NCI-H82 treated with DMSO at 0.1 percent for 48 hours (cell line): ENCODE measurements at regions not wholly inside any gene's neighbourhood (a gene's known extent, or its start where the extent isn't known, plus 50 kb on each side); places are given as distances from the start of the nearest gene placed in this dataset.

Experiments used
- DNase-seq: peaks from one replicate; lab custom pipeline; 2025; ENCODE audit not compliant: unreplicated experiment; lab: John Stamatoyannopoulos, UW

DNA sequence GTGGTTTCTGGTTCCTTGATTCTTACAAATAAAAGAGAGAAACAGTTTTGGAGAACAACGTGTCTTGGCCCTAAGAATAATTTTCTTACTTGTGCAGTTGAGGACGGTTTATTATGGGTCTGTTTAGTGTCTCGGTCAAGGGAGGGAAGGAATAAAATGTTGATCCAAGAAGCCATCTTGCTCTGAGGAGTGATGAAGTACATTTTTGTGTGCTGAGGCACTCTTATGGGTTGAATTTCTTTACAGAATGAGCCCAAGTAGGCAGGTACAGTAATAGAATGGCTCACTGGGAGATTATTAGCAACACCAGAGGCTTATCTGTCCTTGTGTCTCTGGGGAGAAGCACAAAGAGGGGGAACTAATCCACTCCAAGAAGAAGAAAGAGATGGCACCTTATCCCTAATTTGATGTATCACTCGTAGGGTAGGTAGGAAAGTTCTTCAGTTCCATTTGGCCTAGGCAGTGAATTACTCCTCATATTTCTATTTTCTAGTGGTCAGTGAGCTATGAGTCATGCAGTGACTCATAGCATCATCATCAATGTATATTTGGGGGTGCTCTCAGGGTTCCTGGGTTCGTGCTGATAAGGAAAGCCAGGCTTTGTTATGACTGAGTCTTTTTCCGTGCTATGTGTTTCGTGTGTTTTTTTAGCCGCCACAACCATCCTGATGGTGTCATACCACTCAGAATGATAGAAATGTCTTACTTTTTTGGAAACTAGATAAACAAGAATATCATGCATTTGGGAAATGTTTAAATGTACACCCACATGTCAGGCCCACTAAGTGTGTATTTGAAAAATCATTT lies 250.1 kb upstream of the CTAGE1 start:
- no peak for DNase-seq

DNA sequence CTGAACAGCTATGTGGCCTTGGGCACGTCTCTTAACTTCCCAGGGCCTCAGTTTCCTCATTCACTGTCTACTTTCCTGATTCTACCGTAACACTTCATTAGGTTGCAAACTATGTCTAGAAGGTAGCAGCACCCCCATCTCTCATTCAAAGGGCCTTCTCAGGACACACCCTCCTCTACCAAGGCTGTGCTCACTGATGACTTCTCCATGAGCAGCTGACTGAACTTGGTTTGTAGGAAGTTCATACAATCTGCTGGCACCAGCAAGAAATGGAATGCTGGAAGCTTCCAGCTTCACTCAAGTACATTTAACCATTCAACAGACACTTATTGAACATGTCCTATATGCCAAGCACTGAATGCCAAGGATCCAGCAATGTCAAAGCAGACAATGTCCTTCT lies 250.8 kb upstream of the CTAGE1 start:
- no peak for DNase-seq

- DNase-seq: no peak
These were observed 253.2 kb upstream of the CTAGE1 start for GRCh38 chr18:22670914-22671313.

DNA sequence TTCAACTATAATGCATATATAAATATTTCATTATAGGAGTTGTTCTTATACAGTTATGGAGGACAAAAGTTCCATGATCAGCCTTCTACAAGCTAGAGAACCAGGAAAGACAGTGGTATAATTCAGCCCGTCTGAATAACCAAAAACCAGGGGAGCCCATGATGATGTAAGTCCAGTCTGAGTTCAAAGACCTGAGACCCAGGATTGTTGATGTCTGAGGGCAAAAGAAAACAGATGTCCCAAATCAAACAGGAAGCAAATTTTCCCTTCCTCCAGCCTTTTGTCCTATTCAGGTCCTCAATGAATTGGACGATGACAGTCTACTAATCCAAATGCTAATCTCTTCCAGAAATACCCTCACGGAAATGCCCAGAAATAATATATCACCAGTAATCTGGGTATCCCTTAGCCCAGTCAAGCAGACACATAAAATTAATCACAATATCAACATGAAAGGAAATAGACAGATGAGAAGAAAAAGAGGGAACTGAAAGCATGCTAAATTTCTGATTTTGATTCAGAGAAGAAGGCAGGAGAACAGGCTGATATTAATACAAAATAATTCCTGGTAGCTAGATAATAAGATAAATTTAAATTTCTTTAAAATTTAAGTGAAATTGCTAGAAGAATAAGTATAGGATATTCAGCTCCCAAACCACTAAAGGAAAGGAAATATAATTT lies 255.6 kb upstream of the CTAGE1 start:
- DNase-seq: no peak

DNA sequence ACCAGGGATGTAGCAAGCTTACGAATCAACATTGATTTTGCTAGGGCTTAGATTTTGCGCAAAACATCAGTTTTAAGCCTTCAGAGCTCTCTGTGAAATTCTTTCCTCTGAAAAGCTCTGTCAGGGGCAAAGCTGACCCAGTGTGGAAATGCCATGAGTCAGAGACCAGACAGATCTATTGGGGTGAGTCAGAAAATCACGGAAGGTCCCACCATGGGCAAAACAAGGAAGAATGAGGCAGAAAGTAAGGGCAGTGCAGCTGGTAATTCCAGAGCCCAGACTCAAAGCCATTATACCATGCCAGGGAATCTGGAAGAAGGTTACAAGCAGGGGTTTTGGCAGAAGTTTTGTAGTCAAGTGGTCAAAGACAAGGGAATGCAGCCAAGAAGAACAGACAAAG lies 256.6 kb upstream of the CTAGE1 start:
- no peak for DNase-seq

GRCh38 chr18:22675006-22675405 lies 257.3 kb upstream of the CTAGE1 start:
- DNase-seq: no peak

- no peak for DNase-seq
These were observed 256.7 kb upstream of the RBBP8 start for GRCh38 chr18:22676423-22676822.

- no peak for DNase-seq
These were observed 254.6 kb upstream of the RBBP8 start for GRCh38 chr18:22678486-22678885.

DNA sequence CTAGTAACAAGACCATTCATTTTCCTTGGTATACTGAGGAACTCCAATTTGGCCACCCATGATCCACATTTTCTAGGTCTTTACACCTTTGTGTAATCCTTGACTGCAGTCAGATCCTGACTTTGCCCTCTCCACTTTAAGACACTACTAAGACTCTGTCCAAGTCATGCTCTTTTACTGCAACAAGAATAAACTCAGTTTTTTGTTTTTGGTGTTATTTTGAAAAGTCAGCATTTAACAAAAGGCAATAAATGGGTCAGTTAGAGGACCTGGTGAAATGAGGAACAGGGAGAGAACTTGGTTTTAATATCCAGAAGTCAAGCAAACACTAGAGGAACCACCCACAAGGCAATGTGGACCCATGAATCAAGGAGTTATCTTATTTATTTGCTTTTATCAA lies 252.2 kb upstream of the RBBP8 start:
- no peak for DNase-seq

GRCh38 chr18:22681908-22682307 lies 251.2 kb upstream of the RBBP8 start:
- no peak for DNase-seq

DNA sequence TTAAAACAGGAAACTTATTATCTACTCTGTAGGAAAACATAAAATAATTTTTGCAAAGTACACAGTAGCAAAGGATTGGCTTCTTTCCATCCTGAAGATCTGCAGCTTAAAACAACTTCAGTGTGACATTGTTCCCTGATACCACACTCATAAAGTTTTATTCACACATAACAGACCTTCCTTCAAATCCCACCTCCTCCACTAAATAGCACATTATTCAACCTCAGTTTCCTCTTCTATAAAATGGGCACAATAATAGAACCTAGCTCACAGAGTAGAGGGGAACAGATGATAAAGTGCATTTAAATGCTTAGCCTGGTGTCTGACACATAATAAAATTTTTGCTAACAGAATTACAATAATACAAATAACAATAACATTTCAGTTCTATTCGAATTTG lies 250.4 kb upstream of the RBBP8 start:
- DNase-seq: no peak

DNA sequence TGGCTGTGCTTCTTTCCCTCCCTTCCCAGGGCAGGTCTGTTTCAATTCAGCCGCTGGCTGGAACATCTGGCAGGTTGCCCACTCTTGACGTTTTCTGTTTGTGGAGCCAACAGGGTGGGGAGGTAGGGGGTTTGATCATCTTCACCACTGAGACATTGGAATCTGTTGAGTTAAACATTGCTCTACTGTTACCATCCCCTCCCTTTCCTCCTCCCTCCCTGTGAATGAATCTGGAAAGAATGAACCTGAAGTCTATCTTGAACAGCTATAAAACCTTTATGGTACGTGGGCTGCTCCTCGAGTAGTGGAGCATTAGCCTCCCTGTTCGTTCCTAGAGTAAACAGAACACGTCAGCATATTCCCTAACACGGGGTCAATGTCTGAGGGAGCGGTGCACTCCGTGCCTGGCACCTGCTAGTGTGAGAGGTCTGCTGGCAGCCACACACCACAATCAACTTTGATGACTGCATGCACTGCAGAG lies 249.9 kb upstream of the RBBP8 start:
- DNase-seq: no peak

GRCh38 chr18:22683786-22684185 lies 249.3 kb upstream of the RBBP8 start:
- DNase-seq: no peak

GRCh38 chr18:22684268-22684667 lies 248.9 kb upstream of the RBBP8 start:
- no peak for DNase-seq

GRCh38 chr18:22685788-22686187 lies 247.3 kb upstream of the RBBP8 start:
- no peak for DNase-seq

GRCh38 chr18:22687892-22688680 lies 245.0 kb upstream of the RBBP8 start:
- no peak for DNase-seq

GRCh38 chr18:22688877-22689496 lies 244.1 kb upstream of the RBBP8 start:
- DNase-seq: no peak

- DNase-seq: no peak
These were observed 243.4 kb upstream of the RBBP8 start for GRCh38 chr18:22689712-22690111.

DNA sequence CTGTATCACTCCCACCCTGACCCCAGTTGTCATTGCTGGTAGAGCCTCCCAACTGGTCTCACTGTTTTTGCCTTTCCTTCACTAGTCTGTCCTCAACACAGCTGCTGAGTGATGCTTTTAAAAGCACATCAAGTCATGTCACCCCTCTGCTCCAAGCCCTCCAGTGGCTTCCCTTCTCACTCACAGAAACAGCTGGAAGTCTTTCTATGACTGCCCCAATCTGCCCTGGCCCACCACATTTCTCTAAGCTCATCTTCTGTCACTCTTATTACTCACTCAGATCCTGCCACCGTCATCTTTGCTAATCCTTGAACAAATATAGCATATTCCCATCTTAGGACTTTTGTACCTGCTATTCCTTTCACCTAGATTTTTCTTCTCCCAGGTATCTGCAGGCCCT lies 242.6 kb upstream of the RBBP8 start:
- no peak for DNase-seq

DNA sequence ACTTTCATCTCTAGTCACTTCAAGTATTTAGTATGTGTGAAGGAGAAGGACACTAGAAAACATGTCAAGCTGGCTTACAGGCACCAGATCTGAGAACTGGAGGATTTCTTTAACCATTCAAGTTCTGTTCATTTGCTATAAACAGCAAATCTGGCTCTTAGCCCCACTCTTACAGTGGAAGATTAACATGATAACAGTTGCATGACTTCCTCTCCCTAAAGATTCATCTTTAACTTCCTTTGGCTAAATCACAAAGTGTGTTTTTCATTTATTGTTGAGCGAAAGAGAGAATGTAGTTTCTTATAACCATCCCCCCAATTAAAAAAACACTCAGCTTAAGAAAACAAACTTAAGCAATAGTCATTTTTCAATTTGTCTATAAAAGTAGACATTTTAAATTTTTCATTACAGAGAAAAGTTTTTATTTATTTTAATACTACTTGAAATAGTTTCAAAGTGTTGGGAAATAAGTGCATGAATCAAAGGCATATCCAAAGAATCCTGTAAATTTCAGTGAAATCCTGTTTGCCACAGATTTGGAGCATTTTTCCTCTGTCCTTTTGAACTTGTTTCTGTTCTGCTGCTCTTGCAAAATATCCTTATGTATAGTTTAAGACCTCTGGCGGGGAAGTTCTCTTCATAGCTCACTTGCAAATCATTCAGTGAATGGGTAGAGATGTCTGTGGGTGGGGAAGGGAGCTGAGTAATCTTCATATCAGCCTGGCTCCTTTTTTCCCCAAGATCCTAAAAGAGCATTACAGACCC lies 241.0 kb upstream of the RBBP8 start:
- DNase-seq: no peak

DNA sequence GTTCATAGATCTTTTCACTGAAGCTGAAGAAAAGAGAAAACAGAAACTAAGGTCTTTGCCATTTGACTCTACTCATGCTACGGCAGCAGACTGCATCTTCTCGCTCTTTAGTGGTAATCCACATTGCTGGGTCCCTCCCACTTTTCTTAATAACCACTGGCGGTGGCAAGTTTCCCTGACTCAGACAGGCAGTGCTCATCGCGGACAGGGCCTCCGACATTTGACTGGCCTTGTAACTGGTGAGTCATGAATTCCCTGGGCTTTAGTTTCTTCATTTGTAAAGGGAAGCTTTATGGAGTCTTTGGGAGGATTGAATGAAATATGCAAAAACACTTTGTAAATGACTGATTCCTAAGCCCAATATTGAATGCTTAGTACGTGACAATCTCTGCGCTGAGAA lies 238.2 kb upstream of the RBBP8 start:
- no peak for DNase-seq
